ENCODE measurements at regions not wholly inside any gene's neighbourhood (a gene's known extent, or its start where the extent isn't known, plus 50 kb on each side); places are given as distances from the start of the nearest gene placed in this dataset.

- TF ChIP-seq CTCF (IDR thresholded peaks at IDR 0.05 in 2 of 3, conservative IDR thresholded peaks at IDR 0.05 in 1 of 3; ENCODE audit: control insufficient read depth in 2 of 3, extremely low read depth in 1 of 3, insufficient read depth in 1 of 3, low read depth in 3 of 3, low read length in 3 of 3) (peak in 2 of 3 experiments; percentile 18 to 27; a peak in 3 of 6 replicates), HCFC1 (IDR thresholded peaks at IDR 0.05; ENCODE audit: low read length) (no peak), ZZZ3 (IDR thresholded peaks at IDR 0.05; ENCODE audit: control insufficient read depth, insufficient read length, low read depth) (no peak), KDM1A (IDR thresholded peaks at IDR 0.05; ENCODE audit: borderline replicate concordance) (no peak), ZNF217 (IDR thresholded peaks at IDR 0.05) (no peak), NFYA (IDR thresholded peaks at IDR 0.05; ENCODE audit: borderline replicate concordance, low read depth, low read length) (no peak), HDAC2 (IDR thresholded peaks at IDR 0.05) (no peak), RELA (IDR thresholded peaks at IDR 0.05; ENCODE audit: borderline replicate concordance, partially characterized antibody) (no peak), NRF1 (conservative IDR thresholded peaks at IDR 0.05; ENCODE audit: low read depth, low read length) (no peak), ZBTB33 (IDR thresholded peaks at IDR 0.05) (no peak), EP300 (IDR thresholded peaks at IDR 0.05; ENCODE audit: borderline replicate concordance in 1 of 2, control insufficient read depth in 1 of 2, low read depth in 2 of 2, low read length in 2 of 2) (no peak), MEF2A (IDR thresholded peaks at IDR 0.05; ENCODE audit: insufficient read depth, low read depth, low read length) (0 out of 2 replicates have a peak, but pooled peaks have one; percentile 50), MYC (IDR thresholded peaks at IDR 0.05; ENCODE audit: insufficient read depth, insufficient read length, insufficient replicate concordance, low read length, severe bottlenecking) (no peak), SMAD5 (IDR thresholded peaks at IDR 0.05; ENCODE audit: low read depth) (no peak), TBL1XR1 (IDR thresholded peaks at IDR 0.05; ENCODE audit: low read depth, low read length) (no peak), NFXL1 (IDR thresholded peaks at IDR 0.05; ENCODE audit: borderline replicate concordance) (no peak)
- TF ChIP-seq, protein P1, sequence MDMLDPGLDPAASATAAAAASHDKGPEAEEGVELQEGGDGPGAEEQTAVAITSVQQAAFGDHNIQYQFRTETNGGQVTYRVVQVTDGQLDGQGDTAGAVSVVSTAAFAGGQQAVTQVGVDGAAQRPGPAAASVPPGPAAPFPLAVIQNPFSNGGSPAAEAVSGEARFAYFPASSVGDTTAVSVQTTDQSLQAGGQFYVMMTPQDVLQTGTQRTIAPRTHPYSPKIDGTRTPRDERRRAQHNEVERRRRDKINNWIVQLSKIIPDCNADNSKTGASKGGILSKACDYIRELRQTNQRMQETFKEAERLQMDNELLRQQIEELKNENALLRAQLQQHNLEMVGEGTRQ (IDR thresholded peaks at IDR 0.05; ENCODE audit: borderline replicate concordance, low read depth, low read length) = no peak
- TF ChIP-seq, protein P2, sequence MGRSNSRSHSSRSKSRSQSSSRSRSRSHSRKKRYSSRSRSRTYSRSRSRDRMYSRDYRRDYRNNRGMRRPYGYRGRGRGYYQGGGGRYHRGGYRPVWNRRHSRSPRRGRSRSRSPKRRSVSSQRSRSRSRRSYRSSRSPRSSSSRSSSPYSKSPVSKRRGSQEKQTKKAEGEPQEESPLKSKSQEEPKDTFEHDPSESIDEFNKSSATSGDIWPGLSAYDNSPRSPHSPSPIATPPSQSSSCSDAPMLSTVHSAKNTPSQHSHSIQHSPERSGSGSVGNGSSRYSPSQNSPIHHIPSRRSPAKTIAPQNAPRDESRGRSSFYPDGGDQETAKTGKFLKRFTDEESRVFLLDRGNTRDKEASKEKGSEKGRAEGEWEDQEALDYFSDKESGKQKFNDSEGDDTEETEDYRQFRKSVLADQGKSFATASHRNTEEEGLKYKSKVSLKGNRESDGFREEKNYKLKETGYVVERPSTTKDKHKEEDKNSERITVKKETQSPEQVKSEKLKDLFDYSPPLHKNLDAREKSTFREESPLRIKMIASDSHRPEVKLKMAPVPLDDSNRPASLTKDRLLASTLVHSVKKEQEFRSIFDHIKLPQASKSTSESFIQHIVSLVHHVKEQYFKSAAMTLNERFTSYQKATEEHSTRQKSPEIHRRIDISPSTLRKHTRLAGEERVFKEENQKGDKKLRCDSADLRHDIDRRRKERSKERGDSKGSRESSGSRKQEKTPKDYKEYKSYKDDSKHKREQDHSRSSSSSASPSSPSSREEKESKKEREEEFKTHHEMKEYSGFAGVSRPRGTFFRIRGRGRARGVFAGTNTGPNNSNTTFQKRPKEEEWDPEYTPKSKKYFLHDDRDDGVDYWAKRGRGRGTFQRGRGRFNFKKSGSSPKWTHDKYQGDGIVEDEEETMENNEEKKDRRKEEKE (IDR thresholded peaks at IDR 0.05) = no peak
- TF ChIP-seq, protein P3, sequence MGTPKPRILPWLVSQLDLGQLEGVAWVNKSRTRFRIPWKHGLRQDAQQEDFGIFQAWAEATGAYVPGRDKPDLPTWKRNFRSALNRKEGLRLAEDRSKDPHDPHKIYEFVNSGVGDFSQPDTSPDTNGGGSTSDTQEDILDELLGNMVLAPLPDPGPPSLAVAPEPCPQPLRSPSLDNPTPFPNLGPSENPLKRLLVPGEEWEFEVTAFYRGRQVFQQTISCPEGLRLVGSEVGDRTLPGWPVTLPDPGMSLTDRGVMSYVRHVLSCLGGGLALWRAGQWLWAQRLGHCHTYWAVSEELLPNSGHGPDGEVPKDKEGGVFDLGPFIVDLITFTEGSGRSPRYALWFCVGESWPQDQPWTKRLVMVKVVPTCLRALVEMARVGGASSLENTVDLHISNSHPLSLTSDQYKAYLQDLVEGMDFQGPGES (IDR thresholded peaks at IDR 0.05) = no peak
Measured at GRCh38 chr14:22489244-22489545, 99.8 kb downstream of the DAD1 start (continued).
